NT2/D1 (cell line): ENCODE measurements at regions not wholly inside any gene's neighbourhood (a gene's known extent, or its start where the extent isn't known, plus 50 kb on each side); places are given as distances from the start of the nearest gene placed in this dataset.

Experiments
- SUZ12 ChIP-seq: IDR thresholded peaks from 2 replicates; pipeline ENCODE4 v1.6.1; 2011; ENCODE audit not compliant: insufficient read length, insufficient read depth; ENCODE audit errors: extremely low read depth
- YY1 ChIP-seq: IDR thresholded peaks from 2 replicates; pipeline ENCODE4 v1.6.1; 2011; ENCODE audit not compliant: insufficient read length, insufficient read depth
- ZNF274 ChIP-seq: IDR thresholded peaks from 2 replicates; pipeline ENCODE4 v1.6.1; 2011; ENCODE audit warnings: mild to moderate bottlenecking, low read depth, low read length

GRCh38 chr20:40262219-40262618 is 426.8 kb downstream of the MAFB start:
- TF ChIP-seq SUZ12 (no peak), ZNF274 (no peak), YY1 (no peak)
